ENCODE measurements at regions not wholly inside any gene's neighbourhood (a gene's known extent, or its start where the extent isn't known, plus 50 kb on each side); places are given as distances from the start of the nearest gene placed in this dataset.

- POLR2A ChIA-PET = no interaction called here
- Mint-ChIP-seq H3K4me1 (peaks cover 10% of the 10 kb centered on the region), H3K36me3 (no peaks in the 10 kb centered on the region), H3K9me3 (peaks cover 3% of the 10 kb centered on the region; the same call in 1 of the 2 replicates), H3K4me3 (no peak overlapping the region), H3K27me3 (ENCODE audit: low read depth) (no peaks in the 10 kb centered on the region), H3K27ac (no peak overlapping the region)
- CTCF ChIA-PET = no interaction called here
- TF ChIP-seq STAT6 (CRISPR knock-in tag; conservative IDR thresholded peaks at IDR 0.05; ENCODE audit: low read depth) (no peak), JUN (CRISPR knock-in tag; IDR thresholded peaks at IDR 0.05) (no peak), ELF4 (CRISPR knock-in tag; IDR thresholded peaks at IDR 0.05; ENCODE audit: low read depth) (no peak), ZNF232 (CRISPR knock-in tag; IDR thresholded peaks at IDR 0.05) (no peak), ATF3 (CRISPR knock-in tag; conservative IDR thresholded peaks at IDR 0.05) (no peak), HMGXB4 (CRISPR knock-in tag; IDR thresholded peaks at IDR 0.05) (no peak), MXD4 (CRISPR knock-in tag; IDR thresholded peaks at IDR 0.05; ENCODE audit: borderline replicate concordance) (no peak), PREB (CRISPR knock-in tag; IDR thresholded peaks at IDR 0.05; ENCODE audit: borderline replicate concordance) (no peak), RELA (CRISPR knock-in tag; IDR thresholded peaks at IDR 0.05; ENCODE audit: borderline replicate concordance) (no peak), CREM (CRISPR knock-in tag; IDR thresholded peaks at IDR 0.05) (no peak), TP53 (CRISPR knock-in tag; IDR thresholded peaks at IDR 0.05) (no peak), PRDM15 (CRISPR knock-in tag; IDR thresholded peaks at IDR 0.05) (no peak), FOXK1 (CRISPR knock-in tag; IDR thresholded peaks at IDR 0.05) (no peak), ZNF219 (CRISPR knock-in tag; IDR thresholded peaks at IDR 0.05; ENCODE audit: borderline replicate concordance) (no peak), ZNF263 (CRISPR knock-in tag; IDR thresholded peaks at IDR 0.05; ENCODE audit: low read depth) (no peak), AFF4 (CRISPR knock-in tag; IDR thresholded peaks at IDR 0.05; ENCODE audit: borderline replicate concordance) (no peak), ERG (CRISPR knock-in tag; IDR thresholded peaks at IDR 0.05) (no peak)
- ATAC-seq = no peak
- DNase-seq (ENCODE audit: low spot score) = no peak
Observed at GRCh38 chr3:150256318-150256717, 151.8 kb upstream of the TSC22D2 start.
